ENCODE measurements at regions not wholly inside any gene's neighbourhood (a gene's known extent, or its start where the extent isn't known, plus 50 kb on each side); places are given as distances from the start of the nearest gene placed in this dataset.

- no peak for DNase-seq
These were observed 268.5 kb upstream of the LDB2 start for GRCh38 chr4:17166954-17167353.

GRCh38 chr4:17165286-17165685 is 266.8 kb upstream of the LDB2 start:
- no peak for DNase-seq

- DNase-seq = no peak
These were observed 266.2 kb upstream of the LDB2 start for GRCh38 chr4:17164666-17165065.

- DNase-seq = no peak
These were observed 264.8 kb upstream of the LDB2 start for GRCh38 chr4:17163156-17163771.

- no peak for DNase-seq
These were observed 258.9 kb upstream of the LDB2 start for GRCh38 chr4:17157304-17157703.

- DNase-seq = no peak
These were observed 257.0 kb upstream of the LDB2 start for GRCh38 chr4:17155486-17155885.

- DNase-seq = no peak
These were observed 255.1 kb upstream of the LDB2 start for GRCh38 chr4:17153572-17153971.

- DNase-seq = no peak
These were observed 254.6 kb upstream of the LDB2 start for GRCh38 chr4:17152941-17153540.

- no peak for DNase-seq
These were observed 243.8 kb upstream of the LDB2 start for GRCh38 chr4:17142232-17142711.

- no peak for DNase-seq
These were observed 240.4 kb upstream of the LDB2 start for GRCh38 chr4:17138847-17139246.

- DNase-seq = no peak
These were observed 236.1 kb upstream of the LDB2 start for GRCh38 chr4:17134565-17134964.

- no peak for DNase-seq
These were observed 235.7 kb upstream of the LDB2 start for GRCh38 chr4:17134100-17134499.

- no peak for DNase-seq
These were observed 233.8 kb upstream of the LDB2 start for GRCh38 chr4:17132226-17132625.

GRCh38 chr4:17128268-17128667 is 229.8 kb upstream of the LDB2 start:
- no peak for DNase-seq

GRCh38 chr4:17126321-17126966 is 228.0 kb upstream of the LDB2 start:
- no peak for DNase-seq

- no peak for DNase-seq
These were observed 226.3 kb upstream of the LDB2 start for GRCh38 chr4:17124767-17125166.

GRCh38 chr4:17120761-17121160 is 222.3 kb upstream of the LDB2 start:
- no peak for DNase-seq

GRCh38 chr4:17117746-17118145 is 219.3 kb upstream of the LDB2 start:
- DNase-seq = no peak

- no peak for DNase-seq
These were observed 217.1 kb upstream of the LDB2 start for GRCh38 chr4:17115583-17115982.

GRCh38 chr4:17112292-17112659 is 213.8 kb upstream of the LDB2 start:
- DNase-seq = no peak

- DNase-seq = no peak
These were observed 210.7 kb upstream of the LDB2 start for GRCh38 chr4:17109126-17109525.

- DNase-seq = no peak
These were observed 204.8 kb upstream of the LDB2 start for GRCh38 chr4:17103231-17103630.

- DNase-seq = no peak
These were observed 200.6 kb upstream of the LDB2 start for GRCh38 chr4:17098996-17099395.

GRCh38 chr4:17098401-17098800 is 200.0 kb upstream of the LDB2 start:
- DNase-seq = no peak

GRCh38 chr4:17097362-17097761 is 198.9 kb upstream of the LDB2 start:
- DNase-seq = peak; percentile 14
